K562 (cell line): ENCODE measurements at regions not wholly inside any gene's neighbourhood (a gene's known extent, or its start where the extent isn't known, plus 50 kb on each side); places are given as distances from the start of the nearest gene placed in this dataset.

Source experiments
- ATAC-seq: fragments of 200-7000 bp; cut with Tn5 transposase; 3 replicates; pipeline ENCODE4 v1.9.1; 2020; ENCODE audit warnings: moderate library complexity
- BruUV-seq: library from RNA; stranded (reverse); fragments of 400-500 nt; replicated peaks from 2 replicates; lab custom pipeline; 2021; lab: Mats Ljungman, UMichigan
- CTCF ChIA-PET: fragments of 300-600 bp; formaldehyde crosslinking; extraction: SDS; loops from one replicate; lab custom pipeline; 2021; ENCODE audit warnings: low intra/inter-chr PET ratio; lab: Yijun Ruan, JAX
- POLR2A ChIA-PET: fragments of 300-600, 350-650 bp; sonication (Branson Sonifier 250); formaldehyde crosslinking; extraction: SDS; loops from one replicate; lab custom pipeline; 2021; ENCODE audit warnings: antibody characterized with exemption, inconsistent platforms; lab: Yijun Ruan, JAX
- DNase-seq, 4 experiments: peaks; one replicate each; pipeline versions ENCODE4 v3.0.0 to v3.0.0-alpha.2; 2011 to 2018; ENCODE audit warnings: low spot score in 3 of 4, mixed read lengths in 3 of 4; ENCODE audit errors: extremely low read depth in 1 of 4
- FAIRE-seq: peaks from 2 replicates; lab custom pipeline; 2011; peaks lifted over from hg19 to GRCh38; lab: Jason Lieb, UNC
- H2AFZ ChIP-seq: 2 replicates; pipeline ENCODE4 v1.6.0; 2011; ENCODE audit warnings: low read depth, low read length, control low read depth, inconsistent platforms
- H3K27ac ChIP-seq: fragments of 200-600 bp; 3 replicates; pipeline ENCODE4 v1.8.0; 2011; ENCODE audit warnings: low read depth, mild to moderate bottlenecking, control low read depth, inconsistent platforms, low read length, moderate library complexity, mixed read lengths; ENCODE audit errors: extremely low read depth
- H3K27me3 ChIP-seq, 2 experiments: fragments of 300-600 bp in 1 of 2; 2 replicates in 1 of 2; 3 replicates in 1 of 2; pipeline versions ENCODE4 v1.6.0 to v1.8.0; 2011; ENCODE audit warnings: inconsistent platforms in 2 of 2, low read length in 2 of 2, mild to moderate bottlenecking in 1 of 2, mixed read lengths in 1 of 2, moderate library complexity in 1 of 2; ENCODE audit not compliant: control insufficient read depth in 2 of 2, insufficient read depth in 2 of 2
- H3K36me3 ChIP-seq: fragments of 300-600 bp; 3 replicates; pipeline ENCODE4 v1.8.0; 2011; ENCODE audit warnings: mild to moderate bottlenecking, low read length, inconsistent platforms; ENCODE audit not compliant: control insufficient read depth, insufficient read depth
- H3K4me1 ChIP-seq, 2 experiments: fragments of 200-600 bp in 1 of 2; replicated peaks in 1 of 2; 2 replicates in 1 of 2; 3 replicates in 1 of 2; pipeline versions ENCODE4 v1.5.1 to v1.8.0; 2011; ENCODE audit warnings: inconsistent platforms in 2 of 2, low read length in 2 of 2, mild to moderate bottlenecking in 1 of 2, mixed read lengths in 1 of 2, moderate library complexity in 1 of 2; ENCODE audit not compliant: control insufficient read depth in 2 of 2, insufficient read depth in 2 of 2
- H3K4me2 ChIP-seq: 2 replicates; pipeline ENCODE4 v1.6.1; 2011; ENCODE audit warnings: low read length, control low read depth, inconsistent platforms, mixed read lengths; ENCODE audit not compliant: insufficient read depth
- H3K4me3 ChIP-seq: fragments of 200-600 bp; sonication (generic), shearing (Covaris generic); 2 replicates; pipeline ENCODE4 v1.5.1; 2016; ENCODE audit warnings: control low read depth, inconsistent platforms
- H3K79me2 ChIP-seq: fragments of 200-600 bp; 3 replicates; pipeline ENCODE4 v1.8.0; 2011; ENCODE audit warnings: low read length, inconsistent platforms; ENCODE audit not compliant: control insufficient read depth, insufficient read depth
- H3K9ac ChIP-seq, 2 experiments: 2 replicates each; pipeline versions ENCODE4 v1.6.0 to v1.6.1; 2011; ENCODE audit warnings: low read depth in 2 of 2, low read length in 2 of 2, control low read depth in 1 of 2, inconsistent platforms in 1 of 2, mild to moderate bottlenecking in 1 of 2, mixed read lengths in 1 of 2; ENCODE audit not compliant: insufficient read depth in 1 of 2
- H3K9me1 ChIP-seq: one replicate; pipeline ENCODE4 v1.6.0; 2011; ENCODE audit warnings: inconsistent platforms, mild to moderate bottlenecking, low read length, moderate library complexity; ENCODE audit not compliant: control insufficient read depth, insufficient read depth
- H3K9me3 ChIP-seq: replicated peaks from 2 replicates; pipeline ENCODE4 v1.5.1; 2011; ENCODE audit warnings: low read depth, low read length, inconsistent platforms; ENCODE audit not compliant: control insufficient read depth, insufficient read depth
- H4K20me1 ChIP-seq: replicated peaks from 2 replicates; pipeline ENCODE4 v1.6.1; 2011; ENCODE audit warnings: low read length, inconsistent platforms, mixed read lengths; ENCODE audit not compliant: control insufficient read depth, insufficient read depth
- CHD2 ChIP-seq: IDR thresholded peaks from 2 replicates; pipeline ENCODE4 v1.6.1; 2011; ENCODE audit warnings: low read depth, low read length
- DMBX1 ChIP-seq: fragments of 250-450 bp; sonication (Bioruptor Pico); IDR thresholded peaks from 2 replicates; pipeline ENCODE4 v1.8.0; 2022; ENCODE audit warnings: inconsistent platforms, mild to moderate bottlenecking, moderate library complexity, borderline replicate concordance
- HNRNPK ChIP-seq: fragments of 200-400 bp; formaldehyde crosslinking; IDR thresholded peaks from one replicate; pipeline ENCODE4 v1.6.1; 2018; ENCODE audit warnings: mild to moderate bottlenecking, low read depth, low read length; ENCODE audit not compliant: poor library complexity, severe bottlenecking
- IRF2 ChIP-seq: sonication (generic); formaldehyde crosslinking; IDR thresholded peaks from 2 replicates; pipeline ENCODE4 v1.8.1; 2022; ENCODE audit warnings: mild to moderate bottlenecking, missing genetic modification reagents
- KHSRP ChIP-seq: fragments of 450-650 bp; IDR thresholded peaks from 2 replicates; pipeline ENCODE4 v1.6.1; 2017
- POLR2A ChIP-seq: fragments of 450-650 bp; conservative IDR thresholded peaks from 2 replicates; pipeline ENCODE4 v1.6.1; 2016
- POLR2AphosphoS2 ChIP-seq: IDR thresholded peaks from 2 replicates; pipeline ENCODE4 v1.6.1; 2012; ENCODE audit warnings: low read length, improper control_type of control experiment
- SRF ChIP-seq, 2 experiments: fragments of 250-450, 450-650 bp in 1 of 2; sonication (Bioruptor Pico) in 1 of 2; sonication (generic) in 1 of 2; formaldehyde crosslinking; IDR thresholded peaks; 2 replicates each; pipeline versions ENCODE4 v1.5.0 to v1.5.1; 2020 to 2022; ENCODE audit warnings: mild to moderate bottlenecking in 1 of 2, missing genetic modification reagents in 1 of 2
- YY1 ChIP-seq, 3 experiments: IDR thresholded peaks; 2 replicates each; pipeline ENCODE4 v1.6.1; 2011; ENCODE audit warnings: low read length in 2 of 3, mild to moderate bottlenecking in 2 of 3, moderate library complexity in 2 of 3, borderline replicate concordance in 1 of 3, control low read depth in 1 of 3, low read depth in 1 of 3; ENCODE audit not compliant: insufficient read depth in 3 of 3, insufficient replicate concordance in 2 of 3, control insufficient read depth in 1 of 3, insufficient read length in 1 of 3; ENCODE audit errors: extremely low read depth in 1 of 3
- ZNF184 ChIP-seq: sonication (generic); formaldehyde crosslinking; IDR thresholded peaks from 2 replicates; pipeline ENCODE4 v1.5.0; 2020; ENCODE audit warnings: missing genetic modification reagents
- ZNF41 ChIP-seq: fragments of 250-450 bp; sonication (Bioruptor Pico); conservative IDR thresholded peaks from 2 replicates; pipeline ENCODE4 v1.4.0; 2020; ENCODE audit warnings: mild to moderate bottlenecking
- ZNF696 ChIP-seq: fragments of 250-450 bp; sonication (Bioruptor Pico); conservative IDR thresholded peaks from 2 replicates; pipeline ENCODE4 v1.4.0; 2020; ENCODE audit warnings: mild to moderate bottlenecking, moderate library complexity
- WGBS: fragments of 100-300 bp; shearing (Covaris generic); methylation state at CpG from one replicate; pipeline ENCODE4 v1.1.6; 2016; ENCODE audit warnings: low coverage, mixed read lengths; ENCODE audit not compliant: insufficient coverage; ENCODE audit errors: missing lambda C conversion rate; 5-methylcytosine and 5-hydroxymethylcytosine counted together
- in situ Hi-C: fragments of 300-500 bp; cut with MboI; formaldehyde crosslinking; loops from 4 replicates; pipeline ENCODE4 v1.15.0; 2018; ENCODE audit warnings: inconsistent platforms, mixed read lengths
- intact Hi-C: fragments of 100-400 bp; cut with micrococcal nuclease; formaldehyde crosslinking; loops from 2 replicates; pipeline ENCODE4 v1.14.2; 2022
- TF ChIP-seq, protein P1 (sequence below): fragments of 250-450 bp; sonication (Bioruptor Pico); IDR thresholded peaks from 2 replicates; pipeline ENCODE4 v1.5.1; 2021; ENCODE audit warnings: mild to moderate bottlenecking
- TF ChIP-seq, protein P2 (sequence below): fragments of 450-650 bp; IDR thresholded peaks from 2 replicates; pipeline ENCODE4 v1.6.1; 2018; ENCODE audit warnings: mild to moderate bottlenecking, low read depth; ENCODE audit not compliant: partially characterized antibody

DNA sequence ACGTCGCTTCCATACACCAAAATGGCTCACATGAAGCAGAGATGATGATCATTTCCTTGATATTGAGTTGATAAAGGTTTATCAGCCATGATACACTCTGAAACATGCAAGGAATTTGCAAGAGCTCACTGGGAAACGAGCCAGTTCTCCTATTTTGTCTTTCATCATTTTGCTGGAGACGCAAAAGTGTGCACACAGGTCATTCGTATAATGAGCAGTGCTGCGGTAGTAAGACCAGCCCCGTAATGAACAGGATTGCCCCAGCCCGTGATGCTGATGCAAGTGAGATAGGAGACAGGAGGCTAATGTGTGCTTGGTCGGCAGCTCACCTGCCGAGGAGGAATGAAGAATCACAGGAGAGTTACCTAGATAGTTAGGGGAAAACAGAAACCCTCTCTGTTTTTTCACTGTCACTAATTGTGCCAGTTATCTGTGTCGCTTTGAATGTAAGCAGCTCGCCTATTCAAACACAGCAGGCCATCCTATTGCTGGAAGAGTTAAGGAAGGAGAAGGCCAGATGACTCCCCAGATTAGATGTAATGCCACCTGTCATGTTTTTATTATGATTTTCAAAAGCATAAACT, 391.8 kb downstream of the SAMD5 start (continued):
- TF ChIP-seq HNRNPK, result no peak
- TF ChIP-seq, protein P1, sequence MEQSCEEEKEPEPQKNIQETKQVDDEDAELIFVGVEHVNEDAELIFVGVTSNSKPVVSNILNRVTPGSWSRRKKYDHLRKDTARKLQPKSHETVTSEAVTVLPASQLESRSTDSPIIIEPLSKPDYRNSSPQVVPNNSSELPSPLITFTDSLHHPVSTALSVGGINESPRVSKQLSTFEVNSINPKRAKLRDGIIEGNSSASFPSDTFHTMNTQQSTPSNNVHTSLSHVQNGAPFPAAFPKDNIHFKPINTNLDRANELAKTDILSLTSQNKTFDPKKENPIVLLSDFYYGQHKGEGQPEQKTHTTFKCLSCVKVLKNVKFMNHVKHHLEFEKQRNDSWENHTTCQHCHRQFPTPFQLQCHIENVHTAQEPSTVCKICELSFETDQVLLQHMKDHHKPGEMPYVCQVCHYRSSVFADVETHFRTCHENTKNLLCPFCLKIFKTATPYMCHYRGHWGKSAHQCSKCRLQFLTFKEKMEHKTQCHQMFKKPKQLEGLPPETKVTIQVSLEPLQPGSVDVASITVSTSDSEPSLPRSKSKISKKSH (CRISPR knock-in tag), result no peak
- no peak for TF ChIP-seq SRF (CRISPR knock-in tag; IDR thresholded peaks at IDR 0.05)
- no peak for TF ChIP-seq ZNF184 (CRISPR knock-in tag)
- no peak for TF ChIP-seq CHD2

DNA sequence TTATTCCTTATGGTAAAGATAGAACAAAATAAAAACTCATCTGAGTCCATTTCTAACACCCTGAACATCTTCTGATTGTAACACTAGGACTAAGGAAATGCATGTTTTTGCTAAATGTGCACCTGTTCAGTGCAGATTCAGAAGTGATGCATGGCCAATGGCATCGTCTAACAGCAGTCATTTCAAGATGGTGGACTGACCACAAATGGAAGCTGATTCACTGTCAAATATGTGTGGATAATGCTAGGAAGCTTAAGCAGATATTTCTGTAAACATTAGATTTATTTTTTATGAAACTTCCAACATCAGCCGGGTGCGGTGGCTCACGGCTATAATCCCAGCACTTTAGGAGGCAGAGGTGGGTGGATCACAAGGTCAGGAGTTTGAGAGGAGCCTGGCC, 394.8 kb downstream of the SAMD5 start:
- no peak overlapping the region for H3K9ac ChIP-seq
- H3K27me3 ChIP-seq, result no peaks in the 10 kb centered on the region
- FAIRE-seq, result no peak
- in situ Hi-C loops (no loop called here), intact Hi-C loops (no loop called here)
- H3K4me3 ChIP-seq, result no peak overlapping the region
- POLR2A ChIA-PET, result no interaction called here
- ATAC-seq, result no peak
- H3K79me2 ChIP-seq, result no peaks in the 10 kb centered on the region
- no TSS peak for BruUV-seq
- CTCF ChIA-PET, result no interaction called here
- H3K36me3 ChIP-seq, result no peaks in the 10 kb centered on the region
- DNase-seq, result no peak
- H3K4me1 ChIP-seq, result no peaks in the 10 kb centered on the region; a peak in 1 of 5 replicates
- no peaks in the 10 kb centered on the region for H3K9me1 ChIP-seq
- TF ChIP-seq POLR2AphosphoS2 (no peak), POLR2A (no peak), ZNF696 (CRISPR knock-in tag) (no peak), ZNF41 (CRISPR knock-in tag) (no peak), YY1 (IDR thresholded peaks at IDR 0.05; ENCODE audit: borderline replicate concordance in 1 of 3, control insufficient read depth in 1 of 3, extremely low read depth in 1 of 3, insufficient read depth in 3 of 3, insufficient read length in 1 of 3, insufficient replicate concordance in 2 of 3, low read depth in 1 of 3, low read length in 2 of 3) (no peak), KHSRP (no peak), DMBX1 (CRISPR knock-in tag) (no peak), IRF2 (no peak)
- TF ChIP-seq, protein P2, sequence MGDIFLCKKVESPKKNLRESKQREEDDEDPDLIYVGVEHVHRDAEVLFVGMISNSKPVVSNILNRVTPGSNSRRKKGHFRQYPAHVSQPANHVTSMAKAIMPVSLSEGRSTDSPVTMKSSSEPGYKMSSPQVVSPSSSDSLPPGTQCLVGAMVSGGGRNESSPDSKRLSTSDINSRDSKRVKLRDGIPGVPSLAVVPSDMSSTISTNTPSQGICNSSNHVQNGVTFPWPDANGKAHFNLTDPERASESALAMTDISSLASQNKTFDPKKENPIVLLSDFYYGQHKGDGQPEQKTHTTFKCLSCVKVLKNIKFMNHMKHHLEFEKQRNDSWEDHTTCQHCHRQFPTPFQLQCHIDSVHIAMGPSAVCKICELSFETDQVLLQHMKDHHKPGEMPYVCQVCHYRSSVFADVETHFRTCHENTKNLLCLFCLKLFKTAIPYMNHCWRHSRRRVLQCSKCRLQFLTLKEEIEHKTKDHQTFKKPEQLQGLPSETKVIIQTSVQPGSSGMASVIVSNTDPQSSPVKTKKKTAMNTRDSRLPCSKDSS, result no peak
- WGBS, result 52% methylated on average over 4 of the region's 4 CpGs
- no peaks in the 10 kb centered on the region for H3K9me3 ChIP-seq
- no peak overlapping the region for H2AFZ ChIP-seq
- H3K27ac ChIP-seq, result no peak overlapping the region
- 0 out of 2 replicates have a peak, but pooled peaks cover 7% of the 10 kb centered on the region for H4K20me1 ChIP-seq
- no peak overlapping the region for H3K4me2 ChIP-seq
